Hepatocyte (in vitro differentiated cells): ENCODE measurements at regions not wholly inside any gene's neighbourhood (a gene's known extent, or its start where the extent isn't known, plus 50 kb on each side); places are given as distances from the start of the nearest gene placed in this dataset.

Experiments
- DNase-seq: peaks from one replicate; pipeline ENCODE4 v3.0.0-alpha.2; 2016; ENCODE audit warnings: low spot score
- H2AFZ ChIP-seq: fragments of 200-600 bp; sonication (generic); 2 replicates; pipeline ENCODE4 v1.6.0; 2016; ENCODE audit warnings: antibody characterized with exemption, mild to moderate bottlenecking
- H3K27ac ChIP-seq: fragments of 200-600 bp; sonication (generic); 2 replicates; pipeline ENCODE4 v1.5.1; 2016; ENCODE audit warnings: mild to moderate bottlenecking
- H3K27me3 ChIP-seq: fragments of 200-600 bp; sonication (generic); 2 replicates; pipeline ENCODE4 v1.6.1; 2016
- H3K36me3 ChIP-seq: fragments of 200-600 bp; sonication (generic); replicated peaks from 2 replicates; pipeline ENCODE4 v1.5.1; 2016; ENCODE audit warnings: low read depth; ENCODE audit not compliant: insufficient read depth
- H3K4me1 ChIP-seq: fragments of 200-600 bp; sonication (generic); 2 replicates; pipeline ENCODE4 v1.5.1; 2016; ENCODE audit warnings: mild to moderate bottlenecking, moderate library complexity; ENCODE audit not compliant: insufficient read depth
- H3K4me2 ChIP-seq: fragments of 200-600 bp; sonication (generic); 2 replicates; pipeline ENCODE4 v1.6.0; 2016
- H3K4me3 ChIP-seq: fragments of 200-600 bp; sonication (generic); 2 replicates; pipeline ENCODE4 v1.5.1; 2016; ENCODE audit warnings: mild to moderate bottlenecking
- H3K79me2 ChIP-seq: fragments of 200-600 bp; sonication (generic); 2 replicates; pipeline ENCODE4 v1.6.0; 2017; ENCODE audit warnings: mild to moderate bottlenecking
- H3K9me2 ChIP-seq: fragments of 200-600 bp; sonication (generic); replicated peaks from 2 replicates; pipeline ENCODE4 v1.6.0; 2017; ENCODE audit warnings: mild to moderate bottlenecking; ENCODE audit not compliant: insufficient read depth
- H3K9me3 ChIP-seq: fragments of 200-600 bp; sonication (generic); 2 replicates; pipeline ENCODE4 v1.5.1; 2016; ENCODE audit warnings: low read depth, mild to moderate bottlenecking
- H4K20me1 ChIP-seq: fragments of 200-600 bp; sonication (generic); 2 replicates; pipeline ENCODE4 v1.6.0; 2016; ENCODE audit warnings: mild to moderate bottlenecking; ENCODE audit not compliant: insufficient read depth, poor library complexity, severe bottlenecking
- CTCF ChIP-seq: fragments of 200-600 bp; sonication (generic); IDR thresholded peaks from 2 replicates; pipeline ENCODE4 v1.5.1; 2016; ENCODE audit warnings: antibody characterized with exemption, mild to moderate bottlenecking; ENCODE audit not compliant: poor library complexity
- EZH2 ChIP-seq: fragments of 200-600 bp; sonication (generic); IDR thresholded peaks from 2 replicates; pipeline ENCODE4 v1.6.1; 2016; ENCODE audit warnings: antibody characterized with exemption, mild to moderate bottlenecking, borderline replicate concordance
- EZH2phosphoT487 ChIP-seq: fragments of 200-600 bp; sonication (generic); IDR thresholded peaks from one replicate; pipeline ENCODE4 v1.6.1; 2018; ENCODE audit warnings: antibody characterized with exemption, mild to moderate bottlenecking, low read depth, moderate library complexity; ENCODE audit not compliant: unreplicated experiment, severe bottlenecking
- WGBS: methylation state at CpG from one replicate; pipeline ENCODE4 v1.1.6; 2016; ENCODE audit warnings: low lambda C conversion rate; ENCODE audit errors: missing lambda C conversion rate; 5-methylcytosine and 5-hydroxymethylcytosine counted together

GRCh38 chr6:48916607-48917006 lies 546.4 kb downstream of the MMUT start:
- no peaks in the 10 kb centered on the region for H3K27me3 ChIP-seq
- H3K9me2 ChIP-seq: no peaks in the 10 kb centered on the region
- H4K20me1 ChIP-seq: no peaks in the 10 kb centered on the region
- H3K4me1 ChIP-seq: peaks cover 5% of the 10 kb centered on the region
- no peak overlapping the region for H3K4me2 ChIP-seq
- no peaks in the 10 kb centered on the region for H3K9me3 ChIP-seq
- DNase-seq: no peak
- peak overlapping the region; percentile 7 for H3K27ac ChIP-seq
- H3K36me3 ChIP-seq: no peaks in the 10 kb centered on the region
- no peak overlapping the region for H2AFZ ChIP-seq
- no peak overlapping the region for H3K4me3 ChIP-seq
- TF ChIP-seq EZH2phosphoT487: no peak
- no peak for TF ChIP-seq CTCF
- TF ChIP-seq EZH2: no peak
- no peaks in the 10 kb centered on the region for H3K79me2 ChIP-seq

DNA sequence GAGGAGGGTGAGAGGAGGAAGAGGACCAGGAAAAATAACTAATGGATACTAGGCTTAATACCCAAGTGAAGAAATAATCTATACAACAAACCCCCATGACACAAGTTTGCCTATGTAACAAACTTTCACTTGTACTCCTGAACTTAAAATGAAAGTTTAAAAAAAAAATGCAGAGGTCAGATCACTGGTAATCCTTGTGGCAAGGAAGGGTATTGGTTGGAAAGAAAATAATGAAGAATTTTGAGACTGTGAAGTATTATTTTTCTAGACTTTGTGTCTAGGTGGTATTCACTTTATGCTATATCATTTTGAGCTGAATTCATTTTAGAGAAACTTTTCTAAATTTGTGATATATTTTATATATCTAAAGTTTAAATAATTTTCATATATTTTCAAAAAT lies 547.5 kb downstream of the MMUT start:
- H3K9me3 ChIP-seq: no peaks in the 10 kb centered on the region
- no peak for DNase-seq
- no peaks in the 10 kb centered on the region for H3K79me2 ChIP-seq
- H3K36me3 ChIP-seq: no peaks in the 10 kb centered on the region
- H3K4me2 ChIP-seq: no peak overlapping the region
- no peak overlapping the region for H3K27ac ChIP-seq
- H3K27me3 ChIP-seq: no peaks in the 10 kb centered on the region
- no peak overlapping the region for H2AFZ ChIP-seq
- TF ChIP-seq CTCF (no peak), EZH2 (no peak), EZH2phosphoT487 (no peak)
- peaks cover 5% of the 10 kb centered on the region for H3K4me1 ChIP-seq
- H4K20me1 ChIP-seq: no peaks in the 10 kb centered on the region
- no peaks in the 10 kb centered on the region for H3K9me2 ChIP-seq
- no peak overlapping the region for H3K4me3 ChIP-seq

- WGBS: 95% methylated on average over 2 of the region's 2 CpGs
- Histone ChIP-seq H3K4me1 (peaks cover 5% of the 10 kb centered on the region), H3K79me2 (no peaks in the 10 kb centered on the region), H3K27me3 (no peaks in the 10 kb centered on the region), H3K4me2 (no peak overlapping the region), H3K9me3 (no peaks in the 10 kb centered on the region), H3K9me2 (no peaks in the 10 kb centered on the region), H3K4me3 (no peak overlapping the region), H4K20me1 (no peaks in the 10 kb centered on the region), H2AFZ (no peak overlapping the region), H3K36me3 (no peaks in the 10 kb centered on the region), H3K27ac (no peak overlapping the region)
- TF ChIP-seq EZH2phosphoT487: no peak
- no peak for TF ChIP-seq EZH2
- no peak for TF ChIP-seq CTCF
- no peak for DNase-seq
Observed at GRCh38 chr6:48912503-48912902, 550.5 kb downstream of the MMUT start.

DNA sequence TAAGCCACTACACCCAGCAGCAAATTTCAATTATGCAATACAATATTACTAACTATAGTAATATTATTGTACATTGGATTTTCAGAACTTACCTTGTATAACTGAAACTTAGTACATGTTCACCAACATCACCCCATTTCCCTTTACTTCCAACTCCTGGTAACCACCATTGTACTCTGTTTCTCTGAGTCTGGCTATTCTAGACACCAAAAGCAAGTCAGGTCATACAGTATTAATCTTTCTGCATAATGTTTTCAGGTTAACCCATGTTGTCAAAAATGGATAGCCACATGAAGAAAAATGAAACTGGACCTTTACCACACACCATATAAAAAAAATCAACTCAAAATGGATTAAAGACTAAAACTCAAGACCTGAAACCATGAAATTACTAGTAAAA lies 558.2 kb downstream of the MMUT start:
- Histone ChIP-seq H3K79me2 (no peaks in the 10 kb centered on the region), H3K9me3 (no peaks in the 10 kb centered on the region), H3K4me3 (no peak overlapping the region), H3K4me2 (no peak overlapping the region), H3K36me3 (no peaks in the 10 kb centered on the region), H3K27me3 (no peaks in the 10 kb centered on the region), H3K4me1 (no peaks in the 10 kb centered on the region), H3K27ac (no peak overlapping the region), H2AFZ (no peak overlapping the region), H3K9me2 (no peaks in the 10 kb centered on the region), H4K20me1 (no peaks in the 10 kb centered on the region)
- no peak for TF ChIP-seq CTCF
- no peak for TF ChIP-seq EZH2
- TF ChIP-seq EZH2phosphoT487: no peak
- DNase-seq: no peak
